Caco-2 (cell line): ENCODE measurements at regions not wholly inside any gene's neighbourhood (a gene's known extent, or its start where the extent isn't known, plus 50 kb on each side); places are given as distances from the start of the nearest gene placed in this dataset.

Source experiments
- BruUV-seq: library from RNA; stranded (reverse); fragments of 400-500 nt; replicated peaks from 2 replicates; lab custom pipeline; 2021; lab: Mats Ljungman, UMichigan
- CTCF ChIA-PET: fragments of 300-600 bp; sonication (Branson Sonifier 250); formaldehyde crosslinking; loops from one replicate; lab custom pipeline; 2022; ENCODE audit warnings: antibody characterized with exemption; lab: Charles Lee
- POLR2A ChIA-PET: fragments of 300-600 bp; sonication (Branson Sonifier 250); formaldehyde crosslinking; loops from one replicate; lab custom pipeline; 2022; ENCODE audit warnings: antibody characterized with exemption; lab: Charles Lee
- DNase-seq, 2 experiments: peaks; one replicate each; pipeline versions ENCODE4 v3.0.0 to v3.0.0-alpha.2; 2020 to 2022
- H3K27me3 ChIP-seq: replicated peaks from 2 replicates; pipeline ENCODE4 v1.6.0; 2011; ENCODE audit warnings: low read length; ENCODE audit not compliant: control insufficient read depth, insufficient read depth
- H3K36me3 ChIP-seq: 2 replicates; pipeline ENCODE4 v1.5.1; 2011; ENCODE audit warnings: low read length; ENCODE audit not compliant: control insufficient read depth, insufficient read depth
- H3K4me1 ChIP-seq: fragments of 250-450 bp; sonication (Bioruptor Pico); 2 replicates; pipeline ENCODE4 v1.5.1; 2020; ENCODE audit warnings: mild to moderate bottlenecking
- H3K4me3 ChIP-seq: 2 replicates; pipeline ENCODE4 v1.5.1; 2011; ENCODE audit warnings: low read depth, mild to moderate bottlenecking, control low read depth, low read length
- H3K9me3 ChIP-seq: fragments of 250-450 bp; sonication (Bioruptor Pico); 2 replicates; pipeline ENCODE4 v1.5.1; 2020; ENCODE audit warnings: mild to moderate bottlenecking, moderate library complexity
- H3K27ac Mint-ChIP-seq: one replicate; pipeline ENCODE4 v1.8.0; 2022; ENCODE audit warnings: mixed read lengths; ENCODE audit not compliant: unreplicated experiment
- H3K27me3 Mint-ChIP-seq: one replicate; pipeline ENCODE4 v1.8.0; 2022; ENCODE audit warnings: mixed read lengths; ENCODE audit not compliant: insufficient read depth, unreplicated experiment
- H3K36me3 Mint-ChIP-seq: one replicate; pipeline ENCODE4 v1.8.0; 2022; ENCODE audit warnings: mild to moderate bottlenecking, mixed read lengths; ENCODE audit not compliant: insufficient read depth, unreplicated experiment
- H3K4me1 Mint-ChIP-seq: one replicate; pipeline ENCODE4 v1.8.0; 2022; ENCODE audit warnings: low read depth, mixed read lengths; ENCODE audit not compliant: unreplicated experiment
- H3K4me3 Mint-ChIP-seq: one replicate; pipeline ENCODE4 v1.8.0; 2022; ENCODE audit warnings: mild to moderate bottlenecking, moderate library complexity, mixed read lengths; ENCODE audit not compliant: unreplicated experiment
- H3K9me3 Mint-ChIP-seq: one replicate; pipeline ENCODE4 v1.8.0; 2022; ENCODE audit warnings: mixed read lengths; ENCODE audit not compliant: unreplicated experiment
- intact Hi-C: fragments of 100-400 bp; cut with micrococcal nuclease; formaldehyde crosslinking; loops from one replicate; pipeline ENCODE4 v1.10.0; 2022; ENCODE audit not compliant: unreplicated experiment
- TF ChIP-seq, protein P1 (sequence below), 2 experiments: fragments of 200-600 bp in 1 of 2; IDR thresholded peaks; 1 replicate in 1 of 2; 2 replicates in 1 of 2; pipeline versions ENCODE4 v1.5.1 to v1.8.0; 2011 to 2022; ENCODE audit warnings: antibody characterized with exemption in 1 of 2, control low read depth in 1 of 2, inconsistent platforms in 1 of 2, low read depth in 1 of 2, low read length in 1 of 2, mild to moderate bottlenecking in 1 of 2, moderate library complexity in 1 of 2; ENCODE audit not compliant: insufficient read depth in 1 of 2, severe bottlenecking in 1 of 2, unreplicated experiment in 1 of 2

DNA sequence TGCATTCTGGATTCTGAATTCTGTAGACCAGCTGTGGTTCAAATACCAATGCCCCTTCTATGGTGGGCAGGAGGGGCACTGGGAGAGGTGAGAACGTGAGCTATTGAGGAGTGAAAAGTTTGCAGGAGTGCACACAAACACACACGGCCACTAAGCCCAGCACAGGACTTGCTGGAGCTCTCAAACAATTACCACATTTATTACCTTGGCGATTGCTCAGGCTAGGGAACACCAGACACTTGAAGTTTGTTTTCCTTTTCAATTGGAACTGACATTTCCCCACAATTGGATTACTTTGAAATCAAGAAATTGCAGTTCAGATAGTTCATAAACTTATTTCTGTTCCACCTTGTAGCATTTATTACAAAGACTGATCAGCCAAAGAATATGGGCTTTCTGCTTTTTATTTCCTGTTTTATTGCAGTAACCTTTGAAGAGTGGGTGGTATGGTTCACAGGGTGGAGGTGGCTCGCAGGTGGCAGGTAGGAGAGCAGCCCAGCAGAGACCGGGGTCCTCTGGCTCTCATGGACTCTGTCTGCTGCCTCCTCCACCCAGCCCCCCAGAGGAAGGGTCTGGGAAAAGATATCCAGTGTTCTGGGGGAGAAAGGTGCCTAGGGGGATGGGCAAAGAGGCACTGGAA, 429.8 kb upstream of the CCDC196 start:
- TF ChIP-seq, protein P1, sequence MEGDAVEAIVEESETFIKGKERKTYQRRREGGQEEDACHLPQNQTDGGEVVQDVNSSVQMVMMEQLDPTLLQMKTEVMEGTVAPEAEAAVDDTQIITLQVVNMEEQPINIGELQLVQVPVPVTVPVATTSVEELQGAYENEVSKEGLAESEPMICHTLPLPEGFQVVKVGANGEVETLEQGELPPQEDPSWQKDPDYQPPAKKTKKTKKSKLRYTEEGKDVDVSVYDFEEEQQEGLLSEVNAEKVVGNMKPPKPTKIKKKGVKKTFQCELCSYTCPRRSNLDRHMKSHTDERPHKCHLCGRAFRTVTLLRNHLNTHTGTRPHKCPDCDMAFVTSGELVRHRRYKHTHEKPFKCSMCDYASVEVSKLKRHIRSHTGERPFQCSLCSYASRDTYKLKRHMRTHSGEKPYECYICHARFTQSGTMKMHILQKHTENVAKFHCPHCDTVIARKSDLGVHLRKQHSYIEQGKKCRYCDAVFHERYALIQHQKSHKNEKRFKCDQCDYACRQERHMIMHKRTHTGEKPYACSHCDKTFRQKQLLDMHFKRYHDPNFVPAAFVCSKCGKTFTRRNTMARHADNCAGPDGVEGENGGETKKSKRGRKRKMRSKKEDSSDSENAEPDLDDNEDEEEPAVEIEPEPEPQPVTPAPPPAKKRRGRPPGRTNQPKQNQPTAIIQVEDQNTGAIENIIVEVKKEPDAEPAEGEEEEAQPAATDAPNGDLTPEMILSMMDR (IDR thresholded peaks at IDR 0.05; ENCODE audit: insufficient read depth in 1 of 2, low read depth in 1 of 2, low read length in 1 of 2, severe bottlenecking in 1 of 2, unreplicated experiment in 1 of 2), result no peak
- no peak for DNase-seq
- no TSS peak for BruUV-seq
- no peak overlapping the region for H3K4me3 ChIP-seq
- ChIA-PET CTCF (no interaction called here), POLR2A (no interaction called here)
- H3K9me3 ChIP-seq, result no peaks in the 10 kb centered on the region
- no peak overlapping the region for H3K27ac Mint-ChIP-seq
- no peaks in the 10 kb centered on the region for H3K4me1 ChIP-seq
- intact Hi-C loops, result no loop called here
- no peaks in the 10 kb centered on the region for H3K36me3 ChIP-seq
- H3K9me3 Mint-ChIP-seq, result peaks cover 25% of the 10 kb centered on the region
- no peak overlapping the region for H3K4me3 Mint-ChIP-seq
- H3K27me3 ChIP-seq, result no peaks in the 10 kb centered on the region
- no peaks in the 10 kb centered on the region for H3K4me1 Mint-ChIP-seq
- peaks cover 12% of the 10 kb centered on the region for H3K27me3 Mint-ChIP-seq
- H3K36me3 Mint-ChIP-seq, result no peaks in the 10 kb centered on the region

DNA sequence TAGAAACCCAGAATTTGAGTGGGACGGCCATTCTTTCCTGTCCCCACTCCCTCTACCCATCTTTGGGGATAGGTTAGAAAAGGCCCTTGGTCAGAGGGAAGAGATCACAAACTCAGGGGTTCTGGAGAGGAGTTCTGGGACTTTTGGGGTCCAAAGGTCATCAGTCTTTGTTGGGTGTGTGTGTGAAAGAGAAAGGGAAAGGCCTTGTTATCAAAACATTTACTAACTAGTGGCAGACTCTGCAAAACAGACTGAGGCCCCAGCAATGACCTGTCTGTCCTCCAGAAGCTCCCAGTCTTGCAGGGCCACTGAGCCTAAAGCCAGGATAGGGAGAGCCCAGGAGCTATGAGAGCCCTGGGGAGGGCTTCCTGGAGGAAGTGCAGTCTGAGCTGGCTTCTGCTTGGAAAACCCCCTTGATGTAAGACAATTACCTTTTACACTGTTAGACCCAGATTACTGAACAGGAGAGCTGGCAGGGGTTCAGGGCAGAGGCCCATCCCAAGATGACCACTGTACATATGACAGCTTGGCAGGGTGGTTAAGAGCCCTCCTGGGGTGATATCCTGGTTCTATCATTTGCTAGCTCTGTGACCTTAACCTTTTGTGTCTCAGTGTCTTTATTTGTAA, 429.1 kb upstream of the CCDC196 start:
- H3K27ac Mint-ChIP-seq, result no peak overlapping the region

DNA sequence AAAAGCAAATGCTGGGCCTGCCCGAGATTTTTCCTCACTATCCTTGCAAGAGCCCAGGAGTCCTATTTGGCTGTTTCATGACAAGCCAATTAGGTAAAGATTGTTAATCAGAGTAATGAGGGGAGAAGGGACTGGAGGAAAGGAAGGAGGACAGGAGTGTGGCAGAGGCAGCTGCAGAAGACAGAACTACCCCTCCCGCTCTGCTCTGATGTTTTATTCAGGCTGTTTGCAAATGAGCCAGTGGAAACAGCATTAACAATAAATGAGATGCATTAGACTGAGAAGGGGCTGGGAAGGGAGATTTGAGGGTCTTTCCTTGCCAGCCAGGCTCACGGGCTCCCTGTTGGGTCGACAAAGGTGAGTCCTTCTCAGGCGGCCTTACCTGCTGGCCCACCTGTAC, 421.0 kb upstream of the CCDC196 start:
- DNase-seq, result no peak
- POLR2A ChIA-PET, result no interaction called here
- Mint-ChIP-seq H3K27me3 (peaks cover 19% of the 10 kb centered on the region), H3K4me1 (no peaks in the 10 kb centered on the region), H3K36me3 (no peaks in the 10 kb centered on the region), H3K4me3 (no peak overlapping the region), H3K9me3 (no peaks in the 10 kb centered on the region), H3K27ac (no peak overlapping the region)
- TF ChIP-seq, protein P1 (IDR thresholded peaks at IDR 0.05; ENCODE audit: insufficient read depth in 1 of 2, low read depth in 1 of 2, low read length in 1 of 2, severe bottlenecking in 1 of 2, unreplicated experiment in 1 of 2), result no peak
- Histone ChIP-seq H3K36me3 (no peaks in the 10 kb centered on the region), H3K4me1 (no peaks in the 10 kb centered on the region), H3K9me3 (no peaks in the 10 kb centered on the region), H3K27me3 (no peaks in the 10 kb centered on the region; the same call in 1 of the 2 replicates), H3K4me3 (no peak overlapping the region)
- CTCF ChIA-PET, result no interaction called here
- intact Hi-C loops, result no loop called here
- no TSS peak for BruUV-seq

More for the DNA sequence above, 429.1 kb upstream of the CCDC196 start:
- Mint-ChIP-seq H3K9me3 (peaks cover 25% of the 10 kb centered on the region), H3K4me1 (no peaks in the 10 kb centered on the region), H3K36me3 (no peaks in the 10 kb centered on the region), H3K4me3 (no peak overlapping the region), H3K27me3 (peaks cover 12% of the 10 kb centered on the region)
- intact Hi-C loops, result no loop called here
- Histone ChIP-seq H3K9me3 (no peaks in the 10 kb centered on the region), H3K4me3 (no peak overlapping the region), H3K36me3 (no peaks in the 10 kb centered on the region), H3K27me3 (no peaks in the 10 kb centered on the region), H3K4me1 (no peaks in the 10 kb centered on the region)
- BruUV-seq, result no TSS peak
- ChIA-PET CTCF (no interaction called here), POLR2A (no interaction called here)
- DNase-seq, result no peak
- TF ChIP-seq, protein P1 (IDR thresholded peaks at IDR 0.05; ENCODE audit: insufficient read depth in 1 of 2, low read depth in 1 of 2, low read length in 1 of 2, severe bottlenecking in 1 of 2, unreplicated experiment in 1 of 2), result no peak
